K562 (cell line): ENCODE measurements at regions not wholly inside any gene's neighbourhood (a gene's known extent, or its start where the extent isn't known, plus 50 kb on each side); places are given as distances from the start of the nearest gene placed in this dataset.

Experiments
- ATAC-seq: fragments of 200-7000 bp; cut with Tn5 transposase; 3 replicates; pipeline ENCODE4 v1.9.1; 2020; ENCODE audit warnings: moderate library complexity
- BruUV-seq: library from RNA; stranded (reverse); fragments of 400-500 nt; replicated peaks from 2 replicates; lab custom pipeline; 2021; lab: Mats Ljungman, UMichigan
- CTCF ChIA-PET: fragments of 300-600 bp; formaldehyde crosslinking; extraction: SDS; loops from one replicate; lab custom pipeline; 2021; ENCODE audit warnings: low intra/inter-chr PET ratio; lab: Yijun Ruan, JAX
- POLR2A ChIA-PET: fragments of 300-600, 350-650 bp; sonication (Branson Sonifier 250); formaldehyde crosslinking; extraction: SDS; loops from one replicate; lab custom pipeline; 2021; ENCODE audit warnings: antibody characterized with exemption, inconsistent platforms; lab: Yijun Ruan, JAX
- DNase-seq, 4 experiments: peaks; one replicate each; pipeline versions ENCODE4 v3.0.0 to v3.0.0-alpha.2; 2011 to 2018; ENCODE audit warnings: low spot score in 3 of 4, mixed read lengths in 3 of 4; ENCODE audit errors: extremely low read depth in 1 of 4
- FAIRE-seq: peaks from 2 replicates; lab custom pipeline; 2011; peaks lifted over from hg19 to GRCh38; lab: Jason Lieb, UNC
- H2AFZ ChIP-seq: 2 replicates; pipeline ENCODE4 v1.6.0; 2011; ENCODE audit warnings: low read depth, low read length, control low read depth, inconsistent platforms
- H3K27ac ChIP-seq: fragments of 200-600 bp; 3 replicates; pipeline ENCODE4 v1.8.0; 2011; ENCODE audit warnings: low read depth, mild to moderate bottlenecking, control low read depth, inconsistent platforms, low read length, moderate library complexity, mixed read lengths; ENCODE audit errors: extremely low read depth
- H3K27me3 ChIP-seq, 2 experiments: fragments of 300-600 bp in 1 of 2; 2 replicates in 1 of 2; 3 replicates in 1 of 2; pipeline versions ENCODE4 v1.6.0 to v1.8.0; 2011; ENCODE audit warnings: inconsistent platforms in 2 of 2, low read length in 2 of 2, mild to moderate bottlenecking in 1 of 2, mixed read lengths in 1 of 2, moderate library complexity in 1 of 2; ENCODE audit not compliant: control insufficient read depth in 2 of 2, insufficient read depth in 2 of 2
- H3K36me3 ChIP-seq: fragments of 300-600 bp; 3 replicates; pipeline ENCODE4 v1.8.0; 2011; ENCODE audit warnings: mild to moderate bottlenecking, low read length, inconsistent platforms; ENCODE audit not compliant: control insufficient read depth, insufficient read depth
- H3K4me1 ChIP-seq, 2 experiments: fragments of 200-600 bp in 1 of 2; replicated peaks in 1 of 2; 2 replicates in 1 of 2; 3 replicates in 1 of 2; pipeline versions ENCODE4 v1.5.1 to v1.8.0; 2011; ENCODE audit warnings: inconsistent platforms in 2 of 2, low read length in 2 of 2, mild to moderate bottlenecking in 1 of 2, mixed read lengths in 1 of 2, moderate library complexity in 1 of 2; ENCODE audit not compliant: control insufficient read depth in 2 of 2, insufficient read depth in 2 of 2
- H3K4me2 ChIP-seq: 2 replicates; pipeline ENCODE4 v1.6.1; 2011; ENCODE audit warnings: low read length, control low read depth, inconsistent platforms, mixed read lengths; ENCODE audit not compliant: insufficient read depth
- H3K4me3 ChIP-seq: fragments of 200-600 bp; sonication (generic), shearing (Covaris generic); 2 replicates; pipeline ENCODE4 v1.5.1; 2016; ENCODE audit warnings: control low read depth, inconsistent platforms
- H3K79me2 ChIP-seq: fragments of 200-600 bp; 3 replicates; pipeline ENCODE4 v1.8.0; 2011; ENCODE audit warnings: low read length, inconsistent platforms; ENCODE audit not compliant: control insufficient read depth, insufficient read depth
- H3K9ac ChIP-seq, 2 experiments: 2 replicates each; pipeline versions ENCODE4 v1.6.0 to v1.6.1; 2011; ENCODE audit warnings: low read depth in 2 of 2, low read length in 2 of 2, control low read depth in 1 of 2, inconsistent platforms in 1 of 2, mild to moderate bottlenecking in 1 of 2, mixed read lengths in 1 of 2; ENCODE audit not compliant: insufficient read depth in 1 of 2
- H3K9me1 ChIP-seq: one replicate; pipeline ENCODE4 v1.6.0; 2011; ENCODE audit warnings: inconsistent platforms, mild to moderate bottlenecking, low read length, moderate library complexity; ENCODE audit not compliant: control insufficient read depth, insufficient read depth
- H3K9me3 ChIP-seq: replicated peaks from 2 replicates; pipeline ENCODE4 v1.5.1; 2011; ENCODE audit warnings: low read depth, low read length, inconsistent platforms; ENCODE audit not compliant: control insufficient read depth, insufficient read depth
- H4K20me1 ChIP-seq: replicated peaks from 2 replicates; pipeline ENCODE4 v1.6.1; 2011; ENCODE audit warnings: low read length, inconsistent platforms, mixed read lengths; ENCODE audit not compliant: control insufficient read depth, insufficient read depth
- FOXP1 ChIP-seq: sonication (generic); formaldehyde crosslinking; IDR thresholded peaks from 2 replicates; pipeline ENCODE4 v1.8.0; 2022; ENCODE audit warnings: mild to moderate bottlenecking, missing genetic modification reagents
- RAD21 ChIP-seq, 2 experiments: fragments of 250-450 bp in 1 of 2; fragments of 450-650 bp in 1 of 2; sonication (Bioruptor Pico) in 1 of 2; formaldehyde crosslinking in 1 of 2; IDR thresholded peaks in 1 of 2; conservative IDR thresholded peaks in 1 of 2; 2 replicates each; pipeline versions ENCODE4 v1.4.0 to v1.8.0; 2020 to 2022; ENCODE audit warnings: mild to moderate bottlenecking in 2 of 2, moderate library complexity in 1 of 2
- RAD51 ChIP-seq: fragments of 450-650 bp; IDR thresholded peaks from 2 replicates; pipeline ENCODE4 v1.7.1; 2016; ENCODE audit warnings: low read depth, mild to moderate bottlenecking, borderline replicate concordance
- RBM22 ChIP-seq: fragments of 200-400 bp; formaldehyde crosslinking; IDR thresholded peaks from 2 replicates; pipeline ENCODE4 v1.6.1; 2018; ENCODE audit warnings: low read length, low read depth; ENCODE audit not compliant: poor library complexity, severe bottlenecking
- SMAD4 ChIP-seq: fragments of 250-450 bp; sonication (Bioruptor Pico); conservative IDR thresholded peaks from 2 replicates; pipeline ENCODE4 v1.8.0; 2021; ENCODE audit warnings: inconsistent platforms, mild to moderate bottlenecking, moderate library complexity
- WGBS: fragments of 100-300 bp; shearing (Covaris generic); methylation state at CpG from one replicate; pipeline ENCODE4 v1.1.6; 2016; ENCODE audit warnings: low coverage, mixed read lengths; ENCODE audit not compliant: insufficient coverage; ENCODE audit errors: missing lambda C conversion rate; 5-methylcytosine and 5-hydroxymethylcytosine counted together
- in situ Hi-C: fragments of 300-500 bp; cut with MboI; formaldehyde crosslinking; loops from 4 replicates; pipeline ENCODE4 v1.15.0; 2018; ENCODE audit warnings: inconsistent platforms, mixed read lengths
- intact Hi-C: fragments of 100-400 bp; cut with micrococcal nuclease; formaldehyde crosslinking; loops from 2 replicates; pipeline ENCODE4 v1.14.2; 2022

- TF ChIP-seq RBM22 (no peak), RAD51 (no peak), SMAD4 (CRISPR knock-in tag) (no peak)
Measured at GRCh38 chr19:33988601-33989000, 183.7 kb upstream of the LSM14A start (continued).

- no peak for FAIRE-seq
- WGBS = 0% methylated on average over 2 of the region's 2 CpGs
- H3K27ac ChIP-seq = no peak overlapping the region
- H3K9me1 ChIP-seq = no peaks in the 10 kb centered on the region
- H2AFZ ChIP-seq = no peak overlapping the region
- no TSS peak for BruUV-seq
- ATAC-seq = no peak
- intact Hi-C loops (no loop called here), in situ Hi-C loops (no loop called here)
- TF ChIP-seq RAD21 (CRISPR knock-in tag; conservative IDR thresholded peaks at IDR 0.05 in 1 of 2, IDR thresholded peaks at IDR 0.05 in 1 of 2) = 0 out of 4 replicates have a peak, but pooled peaks of 1 of the 2 experiments have one; percentile 3
- TF ChIP-seq FOXP1 (CRISPR knock-in tag) = no peak
- ChIA-PET POLR2A (interaction anchor here (0.7 kb wide), 1 partner anchor 39 kb away, joined by 3 read pairs; no protein-coding TSS in a partner anchor), CTCF (interaction anchor here (3.5 kb wide), 1 partner anchor 219 kb away, joined by 33 read pairs; no protein-coding TSS in a partner anchor)
- no peaks in the 10 kb centered on the region for H4K20me1 ChIP-seq
- no peak overlapping the region for H3K4me3 ChIP-seq
- no peaks in the 10 kb centered on the region for H3K4me1 ChIP-seq
- H3K9ac ChIP-seq = no peak overlapping the region
- no peaks in the 10 kb centered on the region for H3K9me3 ChIP-seq
- no peaks in the 10 kb centered on the region for H3K36me3 ChIP-seq
- H3K4me2 ChIP-seq = no peak overlapping the region
- DNase-seq = no peak
- no peaks in the 10 kb centered on the region for H3K79me2 ChIP-seq
- no peaks in the 10 kb centered on the region for H3K27me3 ChIP-seq
Measured at GRCh38 chr19:33997690-33998089, 174.6 kb upstream of the LSM14A start.
